HepG2 (cell line): ENCODE measurements at regions not wholly inside any gene's neighbourhood (a gene's known extent, or its start where the extent isn't known, plus 50 kb on each side); places are given as distances from the start of the nearest gene placed in this dataset.

Experiments used
- FOXP4 ChIP-seq: sonication (generic); formaldehyde crosslinking; IDR thresholded peaks from 2 replicates; pipeline ENCODE4 v1.4.0; 2020; ENCODE audit warnings: missing genetic modification reagents
- TFDP1 ChIP-seq: IDR thresholded peaks from 2 replicates; pipeline ENCODE4 v1.6.1; 2016; ENCODE audit warnings: missing compliant biosample characterization, missing genetic modification reagents, borderline replicate concordance
- ZNF546 ChIP-seq: sonication (generic); formaldehyde crosslinking; conservative IDR thresholded peaks from 2 replicates; pipeline ENCODE4 v1.8.1; 2023; ENCODE audit warnings: mild to moderate bottlenecking, missing genetic modification reagents
- TF ChIP-seq, protein P1 (sequence below): sonication (generic); formaldehyde crosslinking; IDR thresholded peaks from 2 replicates; pipeline ENCODE4 v1.4.0; 2020; ENCODE audit warnings: mild to moderate bottlenecking, missing genetic modification reagents

DNA sequence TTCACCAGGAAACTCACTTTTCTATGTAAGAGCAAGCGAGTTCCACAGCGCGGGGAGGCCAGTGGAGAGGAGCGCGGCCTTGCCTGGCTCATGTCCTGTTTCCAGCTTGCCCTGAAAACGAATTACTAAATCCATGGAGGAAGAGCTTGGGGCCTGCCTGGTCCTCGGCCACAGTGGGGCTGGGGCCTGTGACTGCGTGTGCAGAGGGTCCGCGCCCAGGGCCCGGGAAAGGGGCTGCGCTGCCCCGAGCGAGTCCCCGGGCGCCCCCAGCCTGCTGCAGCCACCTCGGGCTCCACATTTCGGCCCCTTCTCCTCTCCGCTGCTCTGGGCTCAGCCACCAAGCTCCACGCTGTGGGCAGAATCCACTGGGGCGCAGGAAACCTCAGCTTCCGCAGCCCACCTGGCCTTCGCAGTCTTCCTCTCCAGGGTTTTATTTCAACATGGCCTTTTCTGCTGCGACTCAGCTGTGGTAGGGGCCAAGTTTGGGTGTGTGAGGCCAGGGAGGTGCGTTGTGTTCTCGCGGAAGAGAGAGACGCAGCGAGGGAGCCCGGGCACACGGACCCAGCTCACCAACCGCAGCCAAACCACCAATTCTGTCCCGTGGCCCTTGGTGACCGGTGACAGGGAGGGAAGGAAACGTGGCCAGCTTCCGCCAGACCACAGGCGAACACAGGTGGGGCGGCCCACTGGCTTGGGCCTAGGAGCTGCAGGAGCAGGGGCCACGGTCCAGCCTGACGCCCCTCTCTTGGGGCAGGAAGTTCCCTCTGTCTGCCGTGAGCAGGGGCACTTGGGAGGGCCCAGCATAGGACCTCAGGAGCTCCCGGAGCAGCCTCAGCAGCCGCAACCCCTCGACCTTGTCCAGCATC lies 211.4 kb downstream of the ERMARD start (continued):
- TF ChIP-seq FOXP4, result no peak
- TF ChIP-seq, protein P1, sequence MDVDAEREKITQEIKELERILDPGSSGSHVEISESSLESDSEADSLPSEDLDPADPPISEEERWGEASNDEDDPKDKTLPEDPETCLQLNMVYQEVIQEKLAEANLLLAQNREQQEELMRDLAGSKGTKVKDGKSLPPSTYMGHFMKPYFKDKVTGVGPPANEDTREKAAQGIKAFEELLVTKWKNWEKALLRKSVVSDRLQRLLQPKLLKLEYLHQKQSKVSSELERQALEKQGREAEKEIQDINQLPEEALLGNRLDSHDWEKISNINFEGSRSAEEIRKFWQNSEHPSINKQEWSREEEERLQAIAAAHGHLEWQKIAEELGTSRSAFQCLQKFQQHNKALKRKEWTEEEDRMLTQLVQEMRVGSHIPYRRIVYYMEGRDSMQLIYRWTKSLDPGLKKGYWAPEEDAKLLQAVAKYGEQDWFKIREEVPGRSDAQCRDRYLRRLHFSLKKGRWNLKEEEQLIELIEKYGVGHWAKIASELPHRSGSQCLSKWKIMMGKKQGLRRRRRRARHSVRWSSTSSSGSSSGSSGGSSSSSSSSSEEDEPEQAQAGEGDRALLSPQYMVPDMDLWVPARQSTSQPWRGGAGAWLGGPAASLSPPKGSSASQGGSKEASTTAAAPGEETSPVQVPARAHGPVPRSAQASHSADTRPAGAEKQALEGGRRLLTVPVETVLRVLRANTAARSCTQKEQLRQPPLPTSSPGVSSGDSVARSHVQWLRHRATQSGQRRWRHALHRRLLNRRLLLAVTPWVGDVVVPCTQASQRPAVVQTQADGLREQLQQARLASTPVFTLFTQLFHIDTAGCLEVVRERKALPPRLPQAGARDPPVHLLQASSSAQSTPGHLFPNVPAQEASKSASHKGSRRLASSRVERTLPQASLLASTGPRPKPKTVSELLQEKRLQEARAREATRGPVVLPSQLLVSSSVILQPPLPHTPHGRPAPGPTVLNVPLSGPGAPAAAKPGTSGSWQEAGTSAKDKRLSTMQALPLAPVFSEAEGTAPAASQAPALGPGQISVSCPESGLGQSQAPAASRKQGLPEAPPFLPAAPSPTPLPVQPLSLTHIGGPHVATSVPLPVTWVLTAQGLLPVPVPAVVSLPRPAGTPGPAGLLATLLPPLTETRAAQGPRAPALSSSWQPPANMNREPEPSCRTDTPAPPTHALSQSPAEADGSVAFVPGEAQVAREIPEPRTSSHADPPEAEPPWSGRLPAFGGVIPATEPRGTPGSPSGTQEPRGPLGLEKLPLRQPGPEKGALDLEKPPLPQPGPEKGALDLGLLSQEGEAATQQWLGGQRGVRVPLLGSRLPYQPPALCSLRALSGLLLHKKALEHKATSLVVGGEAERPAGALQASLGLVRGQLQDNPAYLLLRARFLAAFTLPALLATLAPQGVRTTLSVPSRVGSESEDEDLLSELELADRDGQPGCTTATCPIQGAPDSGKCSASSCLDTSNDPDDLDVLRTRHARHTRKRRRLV (CRISPR knock-in tag), result no peak
- no peak for TF ChIP-seq ZNF546 (CRISPR knock-in tag)
- TF ChIP-seq TFDP1 (CRISPR knock-in tag), result no peak
